ENCODE measurements at regions not wholly inside any gene's neighbourhood (a gene's known extent, or its start where the extent isn't known, plus 50 kb on each side); places are given as distances from the start of the nearest gene placed in this dataset.

- no peaks in the 10 kb centered on the region for H3K79me2 ChIP-seq (ENCODE audit: insufficient read depth, low read depth, low read length)
- no peak for DNase-seq (ENCODE audit: low spot score)
- H4K20me1 ChIP-seq (ENCODE audit: insufficient read depth, low read length), result no peaks in the 10 kb centered on the region
- intact Hi-C loops (cut with micrococcal nuclease; ENCODE audit: unreplicated experiment), result no loop called here
- POLR2A ChIA-PET, result no interaction called here
- TF ChIP-seq CTCF (conservative IDR thresholded peaks at IDR 0.05; ENCODE audit: low read length) (no peak), EZH2phosphoT487 (IDR thresholded peaks at IDR 0.05; ENCODE audit: borderline replicate concordance, low read depth, low read length) (no peak)
- H3K27ac ChIP-seq (ENCODE audit: low read depth, low read length, poor library complexity, severe bottlenecking), result no peak overlapping the region
- no peak overlapping the region for H3K4me3 ChIP-seq (ENCODE audit: low read depth, low read length, poor library complexity, severe bottlenecking)
- H3K4me2 ChIP-seq (ENCODE audit: low read length), result no peak overlapping the region
- no peaks in the 10 kb centered on the region for H3K36me3 ChIP-seq (ENCODE audit: insufficient read depth, low read length)
- no peaks in the 10 kb centered on the region for H3K4me1 ChIP-seq (ENCODE audit: insufficient read depth, low read length, poor library complexity, severe bottlenecking)
- no peak overlapping the region for H2AFZ ChIP-seq (ENCODE audit: low read length)
- CTCF ChIA-PET (ENCODE audit: unreplicated experiment), result no interaction called here
- H3K9me2 ChIP-seq (ENCODE audit: insufficient read depth, low read length), result no peaks in the 10 kb centered on the region
- no peaks in the 10 kb centered on the region for H3K9me3 ChIP-seq (ENCODE audit: low read length)
- BruUV-seq (replicated peaks), result no TSS peak
Observed at GRCh38 chr10:132997517-132998265, 55.3 kb upstream of the CFAP46 start.

GRCh38 chr10:132996603-132997343 is 54.4 kb upstream of the CFAP46 start:
- no peak overlapping the region for H3K4me3 ChIP-seq (ENCODE audit: low read depth, low read length, poor library complexity, severe bottlenecking)
- H3K4me1 ChIP-seq (ENCODE audit: insufficient read depth, low read length, poor library complexity, severe bottlenecking), result no peaks in the 10 kb centered on the region
- no peaks in the 10 kb centered on the region for H3K36me3 ChIP-seq (ENCODE audit: insufficient read depth, low read length)
- no peaks in the 10 kb centered on the region for H3K9me3 ChIP-seq (ENCODE audit: low read length)
- H4K20me1 ChIP-seq (ENCODE audit: insufficient read depth, low read length), result no peaks in the 10 kb centered on the region
- DNase-seq (ENCODE audit: low spot score), result no peak
- H2AFZ ChIP-seq (ENCODE audit: low read length), result no peak overlapping the region
- intact Hi-C loops (cut with micrococcal nuclease; ENCODE audit: unreplicated experiment), result no loop called here
- ChIA-PET CTCF (ENCODE audit: unreplicated experiment) (no interaction called here), POLR2A (no interaction called here)
- TF ChIP-seq EZH2phosphoT487 (IDR thresholded peaks at IDR 0.05; ENCODE audit: borderline replicate concordance, low read depth, low read length), result no peak
- TF ChIP-seq CTCF (conservative IDR thresholded peaks at IDR 0.05; ENCODE audit: low read length), result no peak
- H3K79me2 ChIP-seq (ENCODE audit: insufficient read depth, low read depth, low read length), result no peaks in the 10 kb centered on the region
- no peaks in the 10 kb centered on the region for H3K9me2 ChIP-seq (ENCODE audit: insufficient read depth, low read length)
- no TSS peak for BruUV-seq (replicated peaks)
- no peak overlapping the region for H3K4me2 ChIP-seq (ENCODE audit: low read length)
- no peak overlapping the region for H3K27ac ChIP-seq (ENCODE audit: low read depth, low read length, poor library complexity, severe bottlenecking)

Measured in OCI-LY7 (cell line).